ENCODE measurements at regions not wholly inside any gene's neighbourhood (a gene's known extent, or its start where the extent isn't known, plus 50 kb on each side); places are given as distances from the start of the nearest gene placed in this dataset.

DNA sequence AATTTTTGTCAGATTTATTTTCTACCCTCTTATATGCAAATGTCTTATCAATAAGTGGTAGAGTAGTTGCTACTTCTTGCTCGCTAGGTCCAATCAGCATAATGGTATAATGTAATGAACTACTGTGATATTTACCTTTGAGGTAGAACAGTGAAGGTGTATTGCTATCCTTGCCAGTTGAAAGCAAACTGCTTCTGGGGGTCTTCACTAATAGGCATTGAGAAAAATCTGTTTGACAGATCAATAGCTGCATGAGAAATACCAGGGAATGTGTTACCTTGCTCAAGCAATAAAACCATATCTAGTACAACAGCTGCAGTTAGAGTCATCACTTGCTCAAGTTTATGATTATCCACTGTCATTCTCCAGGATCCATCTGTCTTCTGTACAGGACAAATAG is 50.1 kb upstream of the EFEMP1 start:
- 97% methylated on average over 1 of the region's 1 CpG for WGBS (ENCODE audit: low lambda C conversion rate, missing lambda C conversion rate)
- Histone ChIP-seq H3K9me3 (ENCODE audit: low read depth) (no peaks in the 10 kb centered on the region), H3K27me3 (no peaks in the 10 kb centered on the region), H4K20me1 (ENCODE audit: insufficient read depth, poor library complexity, severe bottlenecking) (no peaks in the 10 kb centered on the region), H3K4me3 (no peak overlapping the region), H3K4me1 (ENCODE audit: insufficient read depth) (no peaks in the 10 kb centered on the region), H3K9me2 (replicated peaks; ENCODE audit: insufficient read depth) (no peaks in the 10 kb centered on the region), H3K79me2 (no peaks in the 10 kb centered on the region), H3K4me2 (no peak overlapping the region), H3K36me3 (replicated peaks; ENCODE audit: insufficient read depth, low read depth) (no peaks in the 10 kb centered on the region), H2AFZ (no peak overlapping the region), H3K27ac (no peak overlapping the region)
- TF ChIP-seq EZH2 (IDR thresholded peaks at IDR 0.05; ENCODE audit: borderline replicate concordance) (no peak), CTCF (IDR thresholded peaks at IDR 0.05; ENCODE audit: poor library complexity) (no peak), EZH2phosphoT487 (IDR thresholded peaks at IDR 0.05; ENCODE audit: low read depth, severe bottlenecking, unreplicated experiment) (no peak)
- DNase-seq (ENCODE audit: low spot score), result no peak

GRCh38 chr2:55976681-55977080 is 53.1 kb upstream of the EFEMP1 start:
- no peaks in the 10 kb centered on the region for H3K27me3 ChIP-seq
- no peaks in the 10 kb centered on the region for H3K9me3 ChIP-seq (ENCODE audit: low read depth)
- no peak overlapping the region for H3K27ac ChIP-seq
- H3K36me3 ChIP-seq (replicated peaks; ENCODE audit: insufficient read depth, low read depth), result no peaks in the 10 kb centered on the region
- TF ChIP-seq CTCF (IDR thresholded peaks at IDR 0.05; ENCODE audit: poor library complexity) (no peak), EZH2 (IDR thresholded peaks at IDR 0.05; ENCODE audit: borderline replicate concordance) (no peak)
- H3K4me2 ChIP-seq, result no peak overlapping the region
- no peaks in the 10 kb centered on the region for H3K4me1 ChIP-seq (ENCODE audit: insufficient read depth)
- no peak overlapping the region for H2AFZ ChIP-seq
- H4K20me1 ChIP-seq (ENCODE audit: insufficient read depth, poor library complexity, severe bottlenecking), result no peaks in the 10 kb centered on the region
- H3K4me3 ChIP-seq, result no peak overlapping the region
- H3K79me2 ChIP-seq, result no peaks in the 10 kb centered on the region
- no peak for DNase-seq (ENCODE audit: low spot score)
- no peaks in the 10 kb centered on the region for H3K9me2 ChIP-seq (replicated peaks; ENCODE audit: insufficient read depth)

DNA sequence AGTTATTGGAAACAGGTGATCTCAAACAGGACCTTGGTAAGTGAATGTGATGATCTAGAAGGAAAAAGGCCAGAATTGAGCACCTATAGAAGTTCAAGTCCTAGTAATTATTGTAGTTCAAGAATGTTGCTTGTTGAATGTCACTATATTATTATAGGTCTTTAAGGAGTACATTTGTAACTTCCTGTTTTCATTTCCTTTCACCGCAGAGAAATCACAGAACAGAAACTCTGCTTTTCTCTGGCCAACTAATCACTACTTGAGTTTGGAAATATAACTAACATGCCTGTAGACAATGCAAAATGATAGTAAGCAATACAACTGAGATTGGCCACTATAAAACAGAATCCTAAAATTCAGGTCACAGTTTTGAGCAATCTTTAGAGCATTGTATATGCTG is 61.8 kb upstream of the EFEMP1 start:
- no peaks in the 10 kb centered on the region for H4K20me1 ChIP-seq (ENCODE audit: insufficient read depth, poor library complexity, severe bottlenecking)
- H2AFZ ChIP-seq, result no peak overlapping the region
- no peaks in the 10 kb centered on the region for H3K9me2 ChIP-seq (replicated peaks; ENCODE audit: insufficient read depth)
- TF ChIP-seq EZH2 (IDR thresholded peaks at IDR 0.05; ENCODE audit: borderline replicate concordance), result no peak
- TF ChIP-seq EZH2phosphoT487 (IDR thresholded peaks at IDR 0.05; ENCODE audit: low read depth, severe bottlenecking, unreplicated experiment), result no peak
- no peak for TF ChIP-seq CTCF (IDR thresholded peaks at IDR 0.05; ENCODE audit: poor library complexity)
- no peaks in the 10 kb centered on the region for H3K9me3 ChIP-seq (ENCODE audit: low read depth)
- H3K36me3 ChIP-seq (replicated peaks; ENCODE audit: insufficient read depth, low read depth), result no peaks in the 10 kb centered on the region
- no peaks in the 10 kb centered on the region for H3K27me3 ChIP-seq
- H3K79me2 ChIP-seq, result no peaks in the 10 kb centered on the region
- no peak for DNase-seq (ENCODE audit: low spot score)
- 70% methylated on average over 1 of the region's 1 CpG for WGBS (ENCODE audit: low lambda C conversion rate, missing lambda C conversion rate)
- no peaks in the 10 kb centered on the region for H3K4me1 ChIP-seq (ENCODE audit: insufficient read depth)
- H3K27ac ChIP-seq, result no peak overlapping the region
- no peak overlapping the region for H3K4me3 ChIP-seq
- no peak overlapping the region for H3K4me2 ChIP-seq

DNA sequence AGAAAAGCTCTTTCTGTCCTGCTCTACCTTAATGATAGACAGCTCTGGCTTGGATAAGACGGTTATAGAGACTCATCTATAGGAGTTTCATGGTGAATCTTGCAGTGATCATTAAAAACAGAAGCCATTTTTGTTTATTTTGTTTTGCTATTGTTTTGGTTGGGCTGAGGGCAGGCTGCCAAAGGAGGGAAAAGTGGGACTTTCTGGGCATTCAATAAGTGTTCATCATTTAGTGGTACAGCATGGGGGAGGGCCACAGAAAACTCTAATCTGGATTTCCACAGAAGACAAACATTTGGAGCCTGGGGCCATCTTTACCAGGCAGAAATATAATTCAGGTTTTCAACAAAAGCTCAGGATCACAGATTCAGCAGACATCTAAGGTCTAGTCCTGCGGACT is 62.4 kb upstream of the EFEMP1 start:
- Histone ChIP-seq H3K4me1 (ENCODE audit: insufficient read depth) (no peaks in the 10 kb centered on the region), H3K4me3 (no peak overlapping the region), H3K36me3 (replicated peaks; ENCODE audit: insufficient read depth, low read depth) (no peaks in the 10 kb centered on the region), H3K4me2 (no peak overlapping the region), H4K20me1 (ENCODE audit: insufficient read depth, poor library complexity, severe bottlenecking) (no peaks in the 10 kb centered on the region), H3K9me2 (replicated peaks; ENCODE audit: insufficient read depth) (no peaks in the 10 kb centered on the region), H3K79me2 (no peaks in the 10 kb centered on the region), H3K9me3 (ENCODE audit: low read depth) (no peaks in the 10 kb centered on the region), H3K27me3 (no peaks in the 10 kb centered on the region), H2AFZ (no peak overlapping the region), H3K27ac (no peak overlapping the region)
- no peak for DNase-seq (ENCODE audit: low spot score)
- WGBS (ENCODE audit: low lambda C conversion rate, missing lambda C conversion rate), result 83% methylated on average over 2 of the region's 2 CpGs
- TF ChIP-seq CTCF (IDR thresholded peaks at IDR 0.05; ENCODE audit: poor library complexity) (no peak), EZH2phosphoT487 (IDR thresholded peaks at IDR 0.05; ENCODE audit: low read depth, severe bottlenecking, unreplicated experiment) (no peak), EZH2 (IDR thresholded peaks at IDR 0.05; ENCODE audit: borderline replicate concordance) (no peak)

All from hepatocyte (in vitro differentiated cells).